HCT116 (cell line): ENCODE measurements at regions not wholly inside any gene's neighbourhood (a gene's known extent, or its start where the extent isn't known, plus 50 kb on each side); places are given as distances from the start of the nearest gene placed in this dataset.

Experiments
- ATAC-seq: fragments of 200-7000 bp; cut with Tn5 transposase; 2 replicates; pipeline ENCODE4 v1.9.1; 2020; ENCODE audit warnings: mild to moderate bottlenecking, moderate library complexity
- BruUV-seq: library from RNA; stranded (reverse); fragments of 400-500 nt; replicated peaks from 2 replicates; lab custom pipeline; 2021; lab: Mats Ljungman, UMichigan
- CTCF ChIA-PET: fragments of 300-600 bp; sonication (Branson Sonifier 250); formaldehyde crosslinking; loops from one replicate; lab custom pipeline; 2021; ENCODE audit warnings: antibody characterized with exemption; lab: Charles Lee
- POLR2A ChIA-PET: fragments of 300-600, 350-600 bp; sonication (Branson Sonifier 250); formaldehyde crosslinking; loops from one replicate; lab custom pipeline; 2021; ENCODE audit warnings: antibody characterized with exemption; lab: Charles Lee
- RAD21 ChIA-PET, 2 experiments: fragments of 300-600 bp; sonication (Branson Sonifier 250); formaldehyde crosslinking; loops; one replicate each; lab custom pipeline; 2023; ENCODE audit warnings: low total read pairs in 2 of 2; ENCODE audit not compliant: uncharacterized antibody in 2 of 2, unreplicated experiment in 2 of 2, low non-redundant PET in 1 of 2; lab: Charles Lee
- DNase-seq: peaks from one replicate; pipeline ENCODE4 v3.0.0-alpha.2; 2010; ENCODE audit warnings: low read depth, low spot score
- H2AFZ ChIP-seq: fragments of 200-600 bp; shearing (Covaris generic), sonication (generic); 2 replicates; pipeline ENCODE4 v1.6.1; 2017; ENCODE audit warnings: low read depth, mixed run types, mixed read lengths, antibody characterized with exemption, low read length; ENCODE audit not compliant: poor library complexity, severe bottlenecking
- H3K27ac ChIP-seq: 2 replicates; pipeline ENCODE4 v1.5.1; 2012; ENCODE audit warnings: low read depth, low read length
- H3K27me3 ChIP-seq: fragments of 200-600 bp; sonication (generic); 2 replicates; pipeline ENCODE4 v1.6.1; 2016; ENCODE audit warnings: mixed run types, low read length, mixed read lengths; ENCODE audit not compliant: insufficient read depth
- H3K36me3 ChIP-seq, 2 experiments: fragments of 200-500 bp in 1 of 2; fragments of 200-600 bp in 1 of 2; sonication (Bioruptor generic) in 1 of 2; sonication (generic) in 1 of 2; 2 replicates each; pipeline versions ENCODE4 v1.5.1 to v1.6.1; 2014 to 2016; ENCODE audit warnings: low read length in 2 of 2, inconsistent platforms in 1 of 2, mixed read lengths in 1 of 2, mixed run types in 1 of 2; ENCODE audit not compliant: insufficient read depth in 2 of 2, control insufficient read depth in 1 of 2
- H3K4me1 ChIP-seq, 2 experiments: fragments of 200-600 bp in 1 of 2; sonication (generic) in 1 of 2; 2 replicates each; pipeline versions ENCODE4 v1.5.1 to v1.6.1; 2012 to 2017; ENCODE audit warnings: low read length in 2 of 2, inconsistent platforms in 1 of 2, mild to moderate bottlenecking in 1 of 2, mixed read lengths in 1 of 2, mixed run types in 1 of 2, moderate library complexity in 1 of 2; ENCODE audit not compliant: insufficient read depth in 2 of 2, control insufficient read depth in 1 of 2
- H3K4me2 ChIP-seq: fragments of 200-600 bp; sonication (generic); 2 replicates; pipeline ENCODE4 v1.6.1; 2017; ENCODE audit warnings: mixed run types, low read length, mixed read lengths
- H3K4me3 ChIP-seq, 2 experiments: fragments of 200-600 bp in 1 of 2; sonication (generic) in 1 of 2; replicated peaks in 1 of 2; 2 replicates each; pipeline ENCODE4 v1.5.1; 2011 to 2016; ENCODE audit warnings: low read length in 2 of 2, control low read depth in 1 of 2, low read depth in 1 of 2, mild to moderate bottlenecking in 1 of 2, mixed read lengths in 1 of 2, mixed run types in 1 of 2
- H3K79me2 ChIP-seq: fragments of 200-600 bp; sonication (generic); 2 replicates; pipeline ENCODE4 v1.6.1; 2017; ENCODE audit warnings: mild to moderate bottlenecking, mixed run types, low read length, moderate library complexity, mixed read lengths; ENCODE audit not compliant: insufficient read depth
- H3K9ac ChIP-seq: fragments of 200-600 bp; sonication (generic); 2 replicates; pipeline ENCODE4 v1.6.1; 2016; ENCODE audit warnings: low read length, mixed read lengths
- H3K9me2 ChIP-seq: fragments of 200-600 bp; sonication (generic), shearing (Covaris generic); 2 replicates; pipeline ENCODE4 v1.6.1; 2017; ENCODE audit warnings: mixed run types, mild to moderate bottlenecking, moderate library complexity; ENCODE audit not compliant: insufficient read depth
- H3K9me3 ChIP-seq, 2 experiments: fragments of 200-500 bp in 1 of 2; fragments of 200-600 bp in 1 of 2; sonication (Bioruptor generic) in 1 of 2; sonication (generic) in 1 of 2; 2 replicates each; pipeline ENCODE4 v1.6.1; 2014 to 2017; ENCODE audit warnings: low read length in 2 of 2, mixed read lengths in 2 of 2, inconsistent platforms in 1 of 2, low read depth in 1 of 2, mild to moderate bottlenecking in 1 of 2, mixed run types in 1 of 2, moderate library complexity in 1 of 2; ENCODE audit not compliant: control insufficient read depth in 1 of 2, insufficient read depth in 1 of 2
- H4K20me1 ChIP-seq: fragments of 200-600 bp; sonication (generic), shearing (Covaris generic); 2 replicates; pipeline ENCODE4 v1.6.1; 2017; ENCODE audit warnings: mixed run types, mild to moderate bottlenecking, moderate library complexity; ENCODE audit not compliant: insufficient read depth
- CBX3 ChIP-seq: IDR thresholded peaks from 2 replicates; pipeline ENCODE4 v1.6.1; 2012; ENCODE audit warnings: low read depth
- ELF1 ChIP-seq: IDR thresholded peaks from 2 replicates; pipeline ENCODE4 v1.6.1; 2012; ENCODE audit warnings: low read depth, borderline replicate concordance
- EZH2 ChIP-seq: fragments of 200-600 bp; sonication (generic); IDR thresholded peaks from 2 replicates; pipeline ENCODE4 v1.6.1; 2017; ENCODE audit warnings: antibody characterized with exemption, mixed run types
- POLR2AphosphoS5 ChIP-seq: IDR thresholded peaks from 2 replicates; pipeline ENCODE4 v1.6.1; 2011; ENCODE audit warnings: mild to moderate bottlenecking, low read depth, low read length, moderate library complexity
- RAD21 ChIP-seq: IDR thresholded peaks from 2 replicates; pipeline ENCODE4 v1.6.1; 2012; ENCODE audit warnings: low read depth, mild to moderate bottlenecking
- SIN3A ChIP-seq: IDR thresholded peaks from 2 replicates; pipeline ENCODE4 v1.6.1; 2012; ENCODE audit warnings: low read depth
- SP1 ChIP-seq: IDR thresholded peaks from 2 replicates; pipeline ENCODE4 v1.6.1; 2012; ENCODE audit warnings: low read depth
- TCF7L2 ChIP-seq: IDR thresholded peaks from 2 replicates; pipeline ENCODE4 v1.7.0; 2011; ENCODE audit warnings: borderline replicate concordance, inconsistent platforms; ENCODE audit not compliant: insufficient read depth, insufficient read length; ENCODE audit errors: extremely low read depth
- ZBTB33 ChIP-seq: IDR thresholded peaks from 2 replicates; pipeline ENCODE4 v1.6.1; 2011; ENCODE audit warnings: mild to moderate bottlenecking, low read length, moderate library complexity; ENCODE audit not compliant: insufficient replicate concordance; ENCODE audit errors: extremely low read depth
- ZFX ChIP-seq: fragments of 450-650 bp; IDR thresholded peaks from 2 replicates; pipeline ENCODE4 v1.6.1; 2017
- intact Hi-C: fragments of 100-400 bp; cut with micrococcal nuclease; formaldehyde crosslinking; loops from 2 replicates; pipeline ENCODE4 v1.10.0; 2022
- TF ChIP-seq, protein P1 (sequence below): IDR thresholded peaks from 2 replicates; pipeline ENCODE4 v1.6.1; 2012
- TF ChIP-seq, protein P2 (sequence below): IDR thresholded peaks from 2 replicates; pipeline ENCODE4 v1.6.1; 2012; ENCODE audit warnings: low read depth
- TF ChIP-seq, protein P3 (sequence below), 3 experiments: fragments of 200-600 bp in 1 of 3; sonication (generic) in 1 of 3; IDR thresholded peaks in 2 of 3; conservative IDR thresholded peaks in 1 of 3; 2 replicates each; pipeline ENCODE4 v1.5.1; 2012 to 2017; ENCODE audit warnings: low read depth in 2 of 3, low read length in 2 of 3, antibody characterized with exemption in 1 of 3, borderline replicate concordance in 1 of 3, control low read depth in 1 of 3, mild to moderate bottlenecking in 1 of 3, mixed read lengths in 1 of 3, mixed run types in 1 of 3, moderate library complexity in 1 of 3; ENCODE audit not compliant: insufficient read depth in 1 of 3

DNA sequence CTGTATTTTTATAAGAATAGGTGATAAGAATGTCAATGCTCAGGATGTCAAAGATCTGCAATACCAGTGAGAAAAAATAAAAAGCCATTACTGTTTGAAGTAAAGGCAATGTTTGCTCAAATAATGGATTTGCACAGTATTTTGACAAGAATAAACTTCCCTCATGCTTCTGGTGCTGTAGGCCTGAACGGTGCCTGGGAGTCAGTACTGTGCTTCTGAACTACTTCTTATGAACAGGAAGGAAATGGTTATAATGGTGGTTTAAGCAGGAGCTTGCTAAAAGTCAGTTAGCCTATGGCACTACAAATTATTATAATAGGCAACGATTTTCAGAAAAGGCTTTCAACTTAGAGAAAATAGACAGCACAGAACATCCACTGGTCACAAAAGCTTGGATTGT, 548.3 kb upstream of the CDH18 start:
- no peaks in the 10 kb centered on the region for H3K79me2 ChIP-seq
- no peak for TF ChIP-seq SP1
- no peak for TF ChIP-seq RAD21
- peaks cover 6 to 22% of the 10 kb centered on the region in 2 experiments; a peak in 2 of 4 replicates for H3K9me3 ChIP-seq
- intact Hi-C loops: no loop called here
- H3K9me2 ChIP-seq: no peaks in the 10 kb centered on the region
- ChIA-PET CTCF (no interaction called here), POLR2A (no interaction called here), RAD21 (no interaction called here)
- H3K9ac ChIP-seq: no peak overlapping the region
- no peaks in the 10 kb centered on the region for H3K27me3 ChIP-seq
- ATAC-seq (no peak), DNase-seq (no peak)
- no peaks in the 10 kb centered on the region for H3K36me3 ChIP-seq
- H3K4me3 ChIP-seq: no peak overlapping the region
- H4K20me1 ChIP-seq: no peaks in the 10 kb centered on the region
- no peak overlapping the region for H2AFZ ChIP-seq
- no TSS peak for BruUV-seq
- no peaks in the 10 kb centered on the region for H3K4me1 ChIP-seq
- H3K4me2 ChIP-seq: no peak overlapping the region
- no peak overlapping the region for H3K27ac ChIP-seq

DNA sequence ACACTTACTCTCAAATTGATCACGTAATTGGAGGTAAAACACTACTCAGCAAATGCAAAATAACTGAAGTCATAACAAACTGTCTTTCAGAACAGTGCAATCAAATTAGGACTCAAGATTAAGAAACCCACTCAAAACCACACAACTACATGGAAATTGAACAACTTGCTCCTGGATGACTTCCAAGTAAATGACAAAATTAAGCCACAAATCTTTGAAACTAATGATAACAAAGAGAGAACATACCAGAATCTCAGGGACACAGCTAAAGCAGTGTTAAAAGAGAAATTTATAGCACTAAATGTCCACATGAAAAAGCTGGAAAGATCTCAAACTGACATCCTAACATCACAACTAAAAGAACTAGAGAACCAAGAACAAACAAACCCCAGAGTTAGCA, 540.5 kb upstream of the CDH18 start:
- Histone ChIP-seq H3K9me2 (no peaks in the 10 kb centered on the region), H3K9ac (no peak overlapping the region), H3K4me2 (no peak overlapping the region), H3K27ac (no peak overlapping the region), H3K79me2 (no peaks in the 10 kb centered on the region), H3K36me3 (no peaks in the 10 kb centered on the region), H3K4me3 (no peak overlapping the region), H3K4me1 (no peaks in the 10 kb centered on the region), H2AFZ (no peak overlapping the region), H3K9me3 (peaks cover 0 to 9% of the 10 kb centered on the region in 2 experiments; a peak in 2 of 4 replicates), H4K20me1 (no peaks in the 10 kb centered on the region), H3K27me3 (no peaks in the 10 kb centered on the region)
- CTCF ChIA-PET: no interaction called here
- BruUV-seq: no TSS peak
- ATAC-seq (no peak), DNase-seq (no peak)
- RAD21 ChIA-PET: no interaction called here
- POLR2A ChIA-PET: no interaction called here
- TF ChIP-seq, protein P1, sequence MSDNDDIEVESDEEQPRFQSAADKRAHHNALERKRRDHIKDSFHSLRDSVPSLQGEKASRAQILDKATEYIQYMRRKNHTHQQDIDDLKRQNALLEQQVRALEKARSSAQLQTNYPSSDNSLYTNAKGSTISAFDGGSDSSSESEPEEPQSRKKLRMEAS: no peak
- TF ChIP-seq CBX3 (no peak), EZH2 (no peak), SIN3A (no peak), TCF7L2 (no peak), ZFX (no peak), SP1 (no peak), ZBTB33 (no peak), ELF1 (no peak), POLR2AphosphoS5 (no peak)
- TF ChIP-seq, protein P2, sequence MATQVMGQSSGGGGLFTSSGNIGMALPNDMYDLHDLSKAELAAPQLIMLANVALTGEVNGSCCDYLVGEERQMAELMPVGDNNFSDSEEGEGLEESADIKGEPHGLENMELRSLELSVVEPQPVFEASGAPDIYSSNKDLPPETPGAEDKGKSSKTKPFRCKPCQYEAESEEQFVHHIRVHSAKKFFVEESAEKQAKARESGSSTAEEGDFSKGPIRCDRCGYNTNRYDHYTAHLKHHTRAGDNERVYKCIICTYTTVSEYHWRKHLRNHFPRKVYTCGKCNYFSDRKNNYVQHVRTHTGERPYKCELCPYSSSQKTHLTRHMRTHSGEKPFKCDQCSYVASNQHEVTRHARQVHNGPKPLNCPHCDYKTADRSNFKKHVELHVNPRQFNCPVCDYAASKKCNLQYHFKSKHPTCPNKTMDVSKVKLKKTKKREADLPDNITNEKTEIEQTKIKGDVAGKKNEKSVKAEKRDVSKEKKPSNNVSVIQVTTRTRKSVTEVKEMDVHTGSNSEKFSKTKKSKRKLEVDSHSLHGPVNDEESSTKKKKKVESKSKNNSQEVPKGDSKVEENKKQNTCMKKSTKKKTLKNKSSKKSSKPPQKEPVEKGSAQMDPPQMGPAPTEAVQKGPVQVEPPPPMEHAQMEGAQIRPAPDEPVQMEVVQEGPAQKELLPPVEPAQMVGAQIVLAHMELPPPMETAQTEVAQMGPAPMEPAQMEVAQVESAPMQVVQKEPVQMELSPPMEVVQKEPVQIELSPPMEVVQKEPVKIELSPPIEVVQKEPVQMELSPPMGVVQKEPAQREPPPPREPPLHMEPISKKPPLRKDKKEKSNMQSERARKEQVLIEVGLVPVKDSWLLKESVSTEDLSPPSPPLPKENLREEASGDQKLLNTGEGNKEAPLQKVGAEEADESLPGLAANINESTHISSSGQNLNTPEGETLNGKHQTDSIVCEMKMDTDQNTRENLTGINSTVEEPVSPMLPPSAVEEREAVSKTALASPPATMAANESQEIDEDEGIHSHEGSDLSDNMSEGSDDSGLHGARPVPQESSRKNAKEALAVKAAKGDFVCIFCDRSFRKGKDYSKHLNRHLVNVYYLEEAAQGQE: no peak
- TF ChIP-seq, protein P3, sequence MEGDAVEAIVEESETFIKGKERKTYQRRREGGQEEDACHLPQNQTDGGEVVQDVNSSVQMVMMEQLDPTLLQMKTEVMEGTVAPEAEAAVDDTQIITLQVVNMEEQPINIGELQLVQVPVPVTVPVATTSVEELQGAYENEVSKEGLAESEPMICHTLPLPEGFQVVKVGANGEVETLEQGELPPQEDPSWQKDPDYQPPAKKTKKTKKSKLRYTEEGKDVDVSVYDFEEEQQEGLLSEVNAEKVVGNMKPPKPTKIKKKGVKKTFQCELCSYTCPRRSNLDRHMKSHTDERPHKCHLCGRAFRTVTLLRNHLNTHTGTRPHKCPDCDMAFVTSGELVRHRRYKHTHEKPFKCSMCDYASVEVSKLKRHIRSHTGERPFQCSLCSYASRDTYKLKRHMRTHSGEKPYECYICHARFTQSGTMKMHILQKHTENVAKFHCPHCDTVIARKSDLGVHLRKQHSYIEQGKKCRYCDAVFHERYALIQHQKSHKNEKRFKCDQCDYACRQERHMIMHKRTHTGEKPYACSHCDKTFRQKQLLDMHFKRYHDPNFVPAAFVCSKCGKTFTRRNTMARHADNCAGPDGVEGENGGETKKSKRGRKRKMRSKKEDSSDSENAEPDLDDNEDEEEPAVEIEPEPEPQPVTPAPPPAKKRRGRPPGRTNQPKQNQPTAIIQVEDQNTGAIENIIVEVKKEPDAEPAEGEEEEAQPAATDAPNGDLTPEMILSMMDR (IDR thresholded peaks at IDR 0.05 in 2 of 3, conservative IDR thresholded peaks at IDR 0.05 in 1 of 3; ENCODE audit: borderline replicate concordance in 1 of 3, insufficient read depth in 1 of 3, low read depth in 2 of 3, low read length in 2 of 3): no peak
- intact Hi-C loops: no loop called here
